ENCODE measurements at regions not wholly inside any gene's neighbourhood (a gene's known extent, or its start where the extent isn't known, plus 50 kb on each side); places are given as distances from the start of the nearest gene placed in this dataset.

DNA sequence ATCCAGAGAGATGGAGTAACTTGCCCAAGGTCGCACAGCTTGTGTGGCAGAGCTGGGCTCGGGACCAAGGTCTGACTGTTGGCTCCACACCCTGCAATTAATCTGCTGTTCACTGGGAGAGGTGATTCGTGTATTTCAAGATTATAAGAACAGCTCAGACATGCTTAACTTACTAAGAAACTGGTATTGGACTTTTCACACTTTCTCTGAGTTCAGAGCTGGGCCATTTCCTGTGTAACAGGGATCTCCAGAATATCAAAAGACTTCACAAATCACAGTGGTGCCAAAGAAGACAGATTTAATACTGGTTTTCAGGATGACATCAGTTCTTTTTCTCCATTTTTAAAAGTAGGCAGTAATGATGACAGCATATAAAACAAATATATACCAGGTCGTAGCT, 156.8 kb upstream of the UBE2E1 start:
- CTCF ChIA-PET: interaction anchor here (0.8 to 2.0 kb wide), 7 partner anchors 9 to 241 kb away, joined by 3 to 7 read pairs (median 5); no protein-coding TSS in a partner anchor
- POLR2A ChIA-PET: interaction anchor here (0.9 to 1.1 kb wide), 2 partner anchors 64 to 268 kb away, joined by 3 read pairs; partner anchors contain the start of genes NKIRAS1 and RPL15
- H3K4me3 ChIP-seq (ENCODE audit: low read depth, low read length): no peak overlapping the region
- TF ChIP-seq CTCF (IDR thresholded peaks at IDR 0.05; ENCODE audit: insufficient read depth, low read length, missing control alignments): no peak
- no peak for DNase-seq (ENCODE audit: low read depth, low spot score)

DNA sequence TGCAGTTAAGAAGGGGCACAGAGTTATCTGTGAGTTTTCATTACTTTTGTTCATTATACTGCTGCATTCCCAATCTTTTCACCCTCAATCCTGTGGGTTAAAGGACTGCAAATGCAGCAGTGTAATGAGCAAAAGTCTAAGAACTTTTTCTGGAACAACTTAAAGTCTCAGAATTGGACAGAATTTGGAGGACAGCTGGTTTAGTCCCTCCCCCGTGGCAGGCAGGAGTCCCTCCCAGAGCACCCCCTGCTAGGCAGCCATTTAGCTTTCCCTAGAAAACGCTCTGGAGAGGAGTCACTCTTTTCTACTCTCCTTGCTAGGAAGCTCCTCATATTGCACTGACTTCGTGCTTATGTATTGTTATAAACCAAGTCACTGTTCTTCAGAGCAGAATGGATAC, 156.3 kb upstream of the UBE2E1 start:
- POLR2A ChIA-PET: interaction anchor here (1.1 kb wide), 1 partner anchor 63 kb away, joined by 3 read pairs; no protein-coding TSS in a partner anchor
- no peak for DNase-seq (ENCODE audit: low read depth, low spot score)
- no peak overlapping the region for H3K4me3 ChIP-seq (ENCODE audit: low read depth, low read length)
- CTCF ChIA-PET: interaction anchor here (0.8 to 2.0 kb wide), 7 partner anchors 9 to 241 kb away, joined by 3 to 7 read pairs (median 5); no protein-coding TSS in a partner anchor
- TF ChIP-seq CTCF (IDR thresholded peaks at IDR 0.05; ENCODE audit: insufficient read depth, low read length, missing control alignments): no peak

DNA sequence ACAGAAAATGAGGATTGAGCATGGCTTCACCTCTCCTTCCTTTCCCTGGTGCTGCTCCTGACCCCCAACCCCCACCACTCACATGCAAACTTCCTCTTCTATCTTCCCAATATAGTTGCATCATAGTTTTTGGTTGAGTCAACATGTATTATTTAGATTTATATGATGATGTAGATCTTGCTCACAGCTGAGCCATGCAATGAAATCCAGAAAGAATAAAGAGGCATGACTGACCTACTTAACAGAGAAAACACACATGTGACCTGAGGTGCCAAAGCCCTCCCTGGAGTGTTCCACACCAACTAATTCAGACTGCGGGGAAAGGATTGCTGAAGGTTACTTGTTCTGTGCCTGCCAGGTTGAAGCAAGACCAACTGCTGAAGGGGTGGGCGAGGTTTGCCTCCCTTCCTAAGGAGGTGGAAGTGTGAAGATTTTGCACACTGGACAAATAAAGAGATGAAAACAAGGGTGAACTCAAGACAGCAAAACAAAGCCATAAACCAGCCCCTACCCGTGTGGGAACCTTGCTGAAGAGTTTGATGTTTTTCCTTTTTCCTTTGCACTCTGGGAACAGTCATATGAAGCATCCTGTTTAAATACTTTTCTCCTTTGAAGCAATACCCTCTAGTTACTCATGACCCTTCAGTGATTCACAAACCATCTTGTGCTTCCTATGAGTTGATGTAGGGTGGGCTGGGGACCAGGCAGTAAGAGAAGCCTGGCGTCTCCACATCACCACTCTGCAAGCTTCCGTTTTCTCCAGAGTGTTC, 155.2 kb upstream of the UBE2E1 start:
- H3K4me3 ChIP-seq (ENCODE audit: low read depth, low read length): no peak overlapping the region
- no peak for TF ChIP-seq CTCF (IDR thresholded peaks at IDR 0.05; ENCODE audit: insufficient read depth, low read length, missing control alignments)
- DNase-seq (ENCODE audit: low read depth, low spot score): peak; percentile 67
- POLR2A ChIA-PET: no interaction called here
- CTCF ChIA-PET: interaction anchor here (1.7 to 1.8 kb wide), 2 partner anchors 12 to 238 kb away, joined by 5 read pairs; no protein-coding TSS in a partner anchor

DNA sequence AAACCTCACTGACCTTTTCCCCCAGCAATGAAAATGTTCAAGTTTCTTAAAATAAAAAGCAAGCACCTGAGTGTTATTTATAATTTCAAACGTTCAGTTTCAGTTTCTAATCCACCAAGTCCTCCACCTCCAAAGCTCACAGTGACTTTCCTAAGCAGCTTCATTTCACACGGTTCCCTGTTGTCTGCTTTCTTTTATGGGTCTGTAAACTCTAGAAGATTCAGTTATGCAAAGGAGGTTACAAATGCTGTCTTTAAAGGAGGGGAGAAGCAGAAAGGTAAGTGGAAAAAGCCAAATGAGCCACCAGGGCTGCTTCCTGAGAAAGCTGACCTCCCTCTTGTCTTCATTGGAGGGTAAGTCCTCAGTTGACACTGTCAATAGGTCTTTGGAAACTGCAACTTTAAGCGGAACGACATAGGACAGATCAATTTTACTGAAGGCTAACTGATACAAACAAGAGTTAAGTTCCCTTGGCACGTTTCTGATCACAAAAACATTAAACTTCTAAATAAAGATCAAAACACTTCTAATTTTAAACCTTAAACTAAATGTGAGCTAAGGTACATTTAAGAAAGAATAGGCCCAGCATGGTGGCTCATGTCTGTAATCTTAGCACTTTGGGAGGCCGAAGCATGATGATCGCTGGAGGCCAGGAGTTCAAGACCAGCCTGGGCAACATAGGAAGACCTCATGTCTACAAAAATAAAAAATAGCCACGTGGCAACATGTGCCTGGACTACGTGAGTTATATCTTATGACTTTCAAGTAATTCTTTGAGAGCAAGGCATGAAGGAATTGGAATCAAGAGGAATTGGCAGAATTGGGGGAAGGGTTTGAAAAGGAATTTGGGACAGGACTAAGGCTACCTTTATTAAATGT, 151.9 kb upstream of the UBE2E1 start:
- no peak for TF ChIP-seq CTCF (IDR thresholded peaks at IDR 0.05; ENCODE audit: insufficient read depth, low read length, missing control alignments)
- ChIA-PET POLR2A (no interaction called here), CTCF (interaction anchor here (0.6 kb wide), 1 partner anchor 8 kb away, joined by 3 read pairs; no protein-coding TSS in a partner anchor)
- no peak for DNase-seq (ENCODE audit: low read depth, low spot score)
- H3K4me3 ChIP-seq (ENCODE audit: low read depth, low read length): no peak overlapping the region

DNA sequence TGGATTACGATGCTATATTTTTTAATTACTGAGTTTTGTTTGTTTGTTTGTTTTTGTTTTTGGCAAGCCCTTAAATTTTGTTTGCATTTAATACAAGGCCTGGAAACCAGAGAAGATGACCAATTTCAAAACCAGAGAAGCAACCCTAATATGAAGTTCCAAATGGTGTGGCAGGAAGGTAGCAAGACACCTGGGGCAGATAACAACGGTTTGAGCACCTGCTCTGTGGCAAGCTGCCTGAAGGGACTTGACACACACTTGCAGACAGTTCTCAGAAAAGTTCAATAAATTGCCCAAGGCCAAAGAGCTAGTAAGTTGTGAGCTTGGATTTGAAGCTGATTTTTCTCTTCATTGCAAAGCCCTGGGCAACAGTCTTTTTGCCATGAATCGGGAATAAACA, 151.2 kb upstream of the UBE2E1 start:
- DNase-seq (ENCODE audit: low read depth, low spot score): no peak
- no peak for TF ChIP-seq CTCF (IDR thresholded peaks at IDR 0.05; ENCODE audit: insufficient read depth, low read length, missing control alignments)
- H3K4me3 ChIP-seq (ENCODE audit: low read depth, low read length): no peak overlapping the region
- ChIA-PET CTCF (no interaction called here), POLR2A (no interaction called here)

DNA sequence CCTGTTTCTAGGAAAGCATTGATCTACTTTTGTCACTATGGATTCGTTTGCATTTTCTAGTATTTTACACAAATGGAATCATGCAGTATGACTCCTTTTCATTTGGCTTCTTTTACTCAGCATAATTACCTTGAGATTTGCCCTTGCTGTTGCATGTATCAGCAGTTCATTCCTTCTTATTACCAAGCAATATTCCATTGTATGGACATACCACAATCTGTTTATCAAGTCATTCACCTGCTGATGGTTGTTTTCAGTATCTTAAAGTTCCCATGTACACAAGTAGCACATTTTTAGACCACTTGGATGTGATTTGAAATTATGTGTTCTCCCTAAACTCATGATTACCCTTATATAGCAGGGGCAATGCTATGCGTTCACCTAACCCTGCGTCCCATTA, 150.0 kb upstream of the UBE2E1 start:
- DNase-seq (ENCODE audit: low read depth, low spot score): no peak
- H3K4me3 ChIP-seq (ENCODE audit: low read depth, low read length): no peak overlapping the region
- no peak for TF ChIP-seq CTCF (IDR thresholded peaks at IDR 0.05; ENCODE audit: insufficient read depth, low read length, missing control alignments)
- CTCF ChIA-PET: no interaction called here
- POLR2A ChIA-PET: no interaction called here

All from AG04449 (cell line).